Fibroblast of lung (primary cell): ENCODE measurements at regions not wholly inside any gene's neighbourhood (a gene's known extent, or its start where the extent isn't known, plus 50 kb on each side); places are given as distances from the start of the nearest gene placed in this dataset.

ENCODE experiments used
- DNase-seq, 2 donors: peaks; one replicate each; pipeline versions ENCODE4 v3.0.0 to v3.0.0-alpha.2; 2010; ENCODE audit warnings: low read depth in 2 of 2
- H2AFZ ChIP-seq: 2 replicates; pipeline ENCODE4 v1.5.1; 2012; ENCODE audit warnings: low read length, control low read depth, inconsistent platforms
- H3K27ac ChIP-seq: 2 replicates; pipeline ENCODE4 v1.5.1; 2011; ENCODE audit warnings: low read length, control low read depth; ENCODE audit not compliant: insufficient read depth
- H3K27me3 ChIP-seq: 2 replicates; pipeline ENCODE4 v1.5.1; 2011; ENCODE audit warnings: mild to moderate bottlenecking, low read length; ENCODE audit not compliant: control insufficient read depth, insufficient read depth
- H3K36me3 ChIP-seq: 2 replicates; pipeline ENCODE4 v1.5.1; 2011; ENCODE audit warnings: low read length; ENCODE audit not compliant: control insufficient read depth, insufficient read depth
- H3K4me1 ChIP-seq: 2 replicates; pipeline ENCODE4 v1.5.1; 2011; ENCODE audit warnings: low read length; ENCODE audit not compliant: control insufficient read depth, insufficient read depth; ENCODE audit errors: extremely low read depth
- H3K4me2 ChIP-seq: 2 replicates; pipeline ENCODE4 v1.5.1; 2011; ENCODE audit warnings: low read length, control low read depth; ENCODE audit not compliant: insufficient read depth; ENCODE audit errors: extremely low read depth
- H3K4me3 ChIP-seq, 4 experiments: fragments of 200-600 bp in 1 of 4; sonication (generic) in 1 of 4; replicated peaks in 1 of 4; 2 replicates each; pipeline ENCODE4 v1.5.1; 2011 to 2016; ENCODE audit warnings: low read length in 4 of 4, low read depth in 3 of 4, mild to moderate bottlenecking in 3 of 4, control low read depth in 2 of 4, inconsistent platforms in 1 of 4, mixed read lengths in 1 of 4; ENCODE audit not compliant: insufficient read depth in 1 of 4; ENCODE audit errors: control extremely low read depth in 1 of 4
- H3K79me2 ChIP-seq: 2 replicates; pipeline ENCODE4 v1.5.1; 2012; ENCODE audit warnings: mild to moderate bottlenecking, low read length, inconsistent platforms; ENCODE audit not compliant: control insufficient read depth, insufficient read depth
- H3K9ac ChIP-seq: 2 replicates; pipeline ENCODE4 v1.5.1; 2011; ENCODE audit warnings: mild to moderate bottlenecking, low read length, control low read depth; ENCODE audit not compliant: insufficient read depth
- H3K9me3 ChIP-seq: 2 replicates; pipeline ENCODE4 v1.5.1; 2012; ENCODE audit warnings: low read depth, low read length; ENCODE audit not compliant: control insufficient read depth, insufficient read depth
- H4K20me1 ChIP-seq: 2 replicates; pipeline ENCODE4 v1.5.1; 2011; ENCODE audit warnings: low read length; ENCODE audit not compliant: control insufficient read depth, insufficient read depth; ENCODE audit errors: extremely low read depth
- EZH2 ChIP-seq: IDR thresholded peaks from 2 replicates; pipeline ENCODE4 v1.5.1; 2012; ENCODE audit warnings: low read length, control low read depth, mild to moderate bottlenecking; ENCODE audit errors: missing control alignments
- TF ChIP-seq, protein P1 (sequence below), 2 donors: IDR thresholded peaks in 1 of 2; conservative IDR thresholded peaks in 1 of 2; 1 replicate in 1 of 2; 2 replicates in 1 of 2; pipeline ENCODE4 v1.5.1; 2011 to 2012; ENCODE audit warnings: low read length in 2 of 2, control low read depth in 1 of 2, inconsistent platforms in 1 of 2, low read depth in 1 of 2, mild to moderate bottlenecking in 1 of 2

- no peaks in the 10 kb centered on the region for H3K4me1 ChIP-seq
- no peak overlapping the region for H3K4me2 ChIP-seq
- H3K27me3 ChIP-seq: no peaks in the 10 kb centered on the region
- no peak for DNase-seq
- H3K36me3 ChIP-seq: no peaks in the 10 kb centered on the region
- no peaks in the 10 kb centered on the region for H3K79me2 ChIP-seq
- H3K9ac ChIP-seq: no peak overlapping the region
- TF ChIP-seq, protein P1, sequence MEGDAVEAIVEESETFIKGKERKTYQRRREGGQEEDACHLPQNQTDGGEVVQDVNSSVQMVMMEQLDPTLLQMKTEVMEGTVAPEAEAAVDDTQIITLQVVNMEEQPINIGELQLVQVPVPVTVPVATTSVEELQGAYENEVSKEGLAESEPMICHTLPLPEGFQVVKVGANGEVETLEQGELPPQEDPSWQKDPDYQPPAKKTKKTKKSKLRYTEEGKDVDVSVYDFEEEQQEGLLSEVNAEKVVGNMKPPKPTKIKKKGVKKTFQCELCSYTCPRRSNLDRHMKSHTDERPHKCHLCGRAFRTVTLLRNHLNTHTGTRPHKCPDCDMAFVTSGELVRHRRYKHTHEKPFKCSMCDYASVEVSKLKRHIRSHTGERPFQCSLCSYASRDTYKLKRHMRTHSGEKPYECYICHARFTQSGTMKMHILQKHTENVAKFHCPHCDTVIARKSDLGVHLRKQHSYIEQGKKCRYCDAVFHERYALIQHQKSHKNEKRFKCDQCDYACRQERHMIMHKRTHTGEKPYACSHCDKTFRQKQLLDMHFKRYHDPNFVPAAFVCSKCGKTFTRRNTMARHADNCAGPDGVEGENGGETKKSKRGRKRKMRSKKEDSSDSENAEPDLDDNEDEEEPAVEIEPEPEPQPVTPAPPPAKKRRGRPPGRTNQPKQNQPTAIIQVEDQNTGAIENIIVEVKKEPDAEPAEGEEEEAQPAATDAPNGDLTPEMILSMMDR (conservative IDR thresholded peaks at IDR 0.05 in 1 of 2, IDR thresholded peaks at IDR 0.05 in 1 of 2; ENCODE audit: low read depth in 1 of 2, low read length in 2 of 2): no peak
- TF ChIP-seq EZH2: no peak
- no peaks in the 10 kb centered on the region for H3K9me3 ChIP-seq
- no peak overlapping the region for H2AFZ ChIP-seq
- no peaks in the 10 kb centered on the region for H4K20me1 ChIP-seq
- no peak overlapping the region for H3K27ac ChIP-seq
- H3K4me3 ChIP-seq: no peak overlapping the region
Observed at GRCh38 chr10:63757067-63757466, 235.9 kb downstream of the REEP3 start.

DNA sequence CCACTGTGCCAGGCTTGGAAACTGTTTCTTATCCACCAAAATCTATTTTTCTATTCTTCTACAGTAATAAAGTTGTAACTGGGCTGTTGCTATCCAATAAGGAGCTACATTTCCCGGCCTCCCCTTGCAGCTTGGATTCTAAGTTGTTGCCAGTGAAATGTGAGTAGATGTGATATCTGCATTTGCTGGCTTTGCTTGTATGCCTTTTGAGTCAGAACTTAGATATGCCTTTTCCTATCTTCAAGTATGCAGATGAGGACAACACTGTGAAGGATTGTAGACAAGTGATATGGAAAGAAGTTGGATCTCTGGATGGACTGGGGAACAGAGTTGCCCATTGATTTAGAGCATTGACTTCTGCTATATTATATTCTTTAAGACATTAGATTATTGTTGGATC lies 236.9 kb downstream of the REEP3 start:
- H2AFZ ChIP-seq: no peak overlapping the region
- no peaks in the 10 kb centered on the region for H3K9me3 ChIP-seq
- H3K4me2 ChIP-seq: no peak overlapping the region
- no peak overlapping the region for H3K9ac ChIP-seq
- no peaks in the 10 kb centered on the region for H3K79me2 ChIP-seq
- H3K27ac ChIP-seq: no peak overlapping the region
- no peak overlapping the region for H3K4me3 ChIP-seq
- peak; percentile 46 to 83 for DNase-seq
- H3K27me3 ChIP-seq: no peaks in the 10 kb centered on the region
- no peaks in the 10 kb centered on the region for H4K20me1 ChIP-seq
- H3K36me3 ChIP-seq: no peaks in the 10 kb centered on the region
- H3K4me1 ChIP-seq: no peaks in the 10 kb centered on the region
- no peak for TF ChIP-seq EZH2
- TF ChIP-seq, protein P1 (conservative IDR thresholded peaks at IDR 0.05 in 1 of 2, IDR thresholded peaks at IDR 0.05 in 1 of 2; ENCODE audit: low read depth in 1 of 2, low read length in 2 of 2): no peak

GRCh38 chr10:63759335-63759734 lies 238.1 kb downstream of the REEP3 start:
- Histone ChIP-seq H3K4me3 (no peak overlapping the region), H3K27me3 (no peaks in the 10 kb centered on the region), H2AFZ (no peak overlapping the region), H3K9me3 (no peaks in the 10 kb centered on the region), H3K79me2 (no peaks in the 10 kb centered on the region), H3K9ac (no peak overlapping the region), H4K20me1 (no peaks in the 10 kb centered on the region), H3K36me3 (no peaks in the 10 kb centered on the region), H3K27ac (no peak overlapping the region), H3K4me1 (no peaks in the 10 kb centered on the region), H3K4me2 (no peak overlapping the region)
- DNase-seq: no peak
- no peak for TF ChIP-seq EZH2
- TF ChIP-seq, protein P1 (conservative IDR thresholded peaks at IDR 0.05 in 1 of 2, IDR thresholded peaks at IDR 0.05 in 1 of 2; ENCODE audit: low read depth in 1 of 2, low read length in 2 of 2): no peak
